MM.1S (cell line): ENCODE measurements at regions not wholly inside any gene's neighbourhood (a gene's known extent, or its start where the extent isn't known, plus 50 kb on each side); places are given as distances from the start of the nearest gene placed in this dataset.
"Not testable (repeated sequence)": the region's sequence is repeated elsewhere in the genome, so short reads cannot be mapped to it uniquely, and the experiment has no call there.

Source experiments
- DNase-seq: peaks from one replicate; pipeline ENCODE4 v3.0.0-alpha.2; 2015
- H2AFZ ChIP-seq: fragments of 300-600 bp; sonication (generic); 2 replicates; pipeline ENCODE4 v1.6.0; 2016; ENCODE audit warnings: antibody characterized with exemption, low read length
- H3F3A ChIP-seq: fragments of 300-600 bp; sonication (generic); 2 replicates; pipeline ENCODE4 v1.6.1; 2016; ENCODE audit warnings: mild to moderate bottlenecking, antibody characterized with exemption, low read length, moderate library complexity, mixed read lengths; ENCODE audit not compliant: insufficient read depth
- H3K27ac ChIP-seq: fragments of 300-600 bp; sonication (generic); 2 replicates; pipeline ENCODE4 v1.5.1; 2016; ENCODE audit warnings: mild to moderate bottlenecking, low read length
- H3K27me3 ChIP-seq: fragments of 300-600 bp; sonication (generic); replicated peaks from 2 replicates; pipeline ENCODE4 v1.6.0; 2016; ENCODE audit warnings: low read length; ENCODE audit not compliant: insufficient read depth
- H3K36me3 ChIP-seq: fragments of 300-600 bp; sonication (generic); replicated peaks from 2 replicates; pipeline ENCODE4 v1.6.1; 2016; ENCODE audit warnings: mild to moderate bottlenecking, low read length, mixed read lengths; ENCODE audit not compliant: insufficient read depth
- H3K4me1 ChIP-seq: fragments of 300-600 bp; sonication (generic); 2 replicates; pipeline ENCODE4 v1.6.1; 2016; ENCODE audit warnings: low read length, mixed read lengths
- H3K4me2 ChIP-seq: fragments of 300-600 bp; sonication (generic); 2 replicates; pipeline ENCODE4 v1.6.0; 2016; ENCODE audit warnings: low read depth, low read length
- H3K4me3 ChIP-seq: fragments of 300-600 bp; sonication (generic); 2 replicates; pipeline ENCODE4 v1.5.1; 2016; ENCODE audit warnings: low read length, mixed read lengths
- H3K79me2 ChIP-seq: fragments of 300-600 bp; sonication (generic); 2 replicates; pipeline ENCODE4 v1.6.1; 2016; ENCODE audit warnings: mixed run types, low read length, mixed read lengths
- H3K9ac ChIP-seq: fragments of 300-600 bp; sonication (generic); 2 replicates; pipeline ENCODE4 v1.6.1; 2016; ENCODE audit warnings: low read length, mixed read lengths
- H3K9me2 ChIP-seq: fragments of 300-600 bp; sonication (generic); replicated peaks from 2 replicates; pipeline ENCODE4 v1.6.1; 2016; ENCODE audit warnings: mild to moderate bottlenecking, low read length, mixed read lengths; ENCODE audit not compliant: insufficient read depth
- H3K9me3 ChIP-seq: fragments of 300-600 bp; sonication (generic); replicated peaks from 2 replicates; pipeline ENCODE4 v1.6.1; 2016; ENCODE audit warnings: mild to moderate bottlenecking, low read length, mixed read lengths; ENCODE audit not compliant: insufficient read depth
- H4K20me1 ChIP-seq: fragments of 300-600 bp; sonication (generic); 2 replicates; pipeline ENCODE4 v1.6.1; 2016; ENCODE audit warnings: mild to moderate bottlenecking, low read length, moderate library complexity, mixed read lengths; ENCODE audit not compliant: insufficient read depth

GRCh38 chr1:83405789-83406188 lies 593.1 kb downstream of the TTLL7 start:
- not testable (repeated sequence) for H3K79me2 ChIP-seq, H4K20me1 ChIP-seq, H3K9me2 ChIP-seq, H3K4me1 ChIP-seq, H3K36me3 ChIP-seq, H3F3A ChIP-seq, H3K27ac ChIP-seq, H3K9me3 ChIP-seq, H3K4me2 ChIP-seq, H3K27me3 ChIP-seq, H3K9ac ChIP-seq, DNase-seq, H2AFZ ChIP-seq, H3K4me3 ChIP-seq

GRCh38 chr1:83403500-83403899 lies 595.4 kb downstream of the TTLL7 start:
- not testable (repeated sequence) for H3K79me2 ChIP-seq, H3F3A ChIP-seq, H3K4me3 ChIP-seq, H3K36me3 ChIP-seq, H3K4me2 ChIP-seq, H3K9me2 ChIP-seq, H3K9ac ChIP-seq, H3K9me3 ChIP-seq, H3K27ac ChIP-seq, H3K27me3 ChIP-seq, H4K20me1 ChIP-seq, H3K4me1 ChIP-seq, H2AFZ ChIP-seq, DNase-seq

GRCh38 chr1:83401146-83401545 lies 597.8 kb downstream of the TTLL7 start:
- not testable (repeated sequence) for H3K9me3 ChIP-seq, H3K36me3 ChIP-seq

GRCh38 chr1:83400173-83400572 lies 598.8 kb downstream of the TTLL7 start:
- not testable (repeated sequence) for H3K9ac ChIP-seq, H2AFZ ChIP-seq, H3K4me1 ChIP-seq, DNase-seq, H4K20me1 ChIP-seq, H3K27ac ChIP-seq, H3K36me3 ChIP-seq, H3K9me3 ChIP-seq, H3K27me3 ChIP-seq, H3K4me3 ChIP-seq, H3K4me2 ChIP-seq, H3K79me2 ChIP-seq, H3F3A ChIP-seq, H3K9me2 ChIP-seq

More at GRCh38 chr1:83401146-83401545, 597.8 kb downstream of the TTLL7 start:
- not testable (repeated sequence) for H3K4me2 ChIP-seq, H3F3A ChIP-seq, H3K27ac ChIP-seq, H3K4me3 ChIP-seq, H3K9ac ChIP-seq, H2AFZ ChIP-seq, H3K79me2 ChIP-seq, H4K20me1 ChIP-seq, H3K9me2 ChIP-seq, DNase-seq, H3K27me3 ChIP-seq, H3K4me1 ChIP-seq

- not testable (repeated sequence) for H3K9me3 ChIP-seq, H3K4me3 ChIP-seq, H3K27ac ChIP-seq, H3F3A ChIP-seq, H3K9ac ChIP-seq, H3K27me3 ChIP-seq, H3K4me2 ChIP-seq, H4K20me1 ChIP-seq, DNase-seq, H3K9me2 ChIP-seq, H3K36me3 ChIP-seq, H2AFZ ChIP-seq, H3K4me1 ChIP-seq, H3K79me2 ChIP-seq
Observed at GRCh38 chr1:83398125-83398524, 600.8 kb downstream of the TTLL7 start.

- H3K9me2 ChIP-seq, H3K79me2 ChIP-seq, H3K4me1 ChIP-seq, H3F3A ChIP-seq, H3K27me3 ChIP-seq, DNase-seq, H3K4me2 ChIP-seq, H3K27ac ChIP-seq, H3K36me3 ChIP-seq, H2AFZ ChIP-seq, H4K20me1 ChIP-seq, H3K9ac ChIP-seq, H3K4me3 ChIP-seq, H3K9me3 ChIP-seq: not testable (repeated sequence)
Observed at GRCh38 chr1:83395130-83395529, 603.8 kb downstream of the TTLL7 start.

- not testable (repeated sequence) for H3K27me3 ChIP-seq, H4K20me1 ChIP-seq, H3K9me3 ChIP-seq, H3K4me1 ChIP-seq, H3F3A ChIP-seq, DNase-seq, H3K79me2 ChIP-seq, H3K36me3 ChIP-seq, H2AFZ ChIP-seq, H3K4me3 ChIP-seq, H3K27ac ChIP-seq, H3K9ac ChIP-seq, H3K9me2 ChIP-seq, H3K4me2 ChIP-seq
Observed at GRCh38 chr1:83386946-83387345, 612.0 kb downstream of the TTLL7 start.

- H4K20me1 ChIP-seq, H3K4me3 ChIP-seq, H2AFZ ChIP-seq, H3K9me2 ChIP-seq, H3K79me2 ChIP-seq, H3K27ac ChIP-seq, DNase-seq, H3K9ac ChIP-seq, H3K4me2 ChIP-seq, H3F3A ChIP-seq, H3K4me1 ChIP-seq, H3K9me3 ChIP-seq, H3K36me3 ChIP-seq, H3K27me3 ChIP-seq: not testable (repeated sequence)
Observed at GRCh38 chr1:83383107-83383506, 615.8 kb downstream of the TTLL7 start.
